SK-N-SH treated with all-trans-retinoic acid at 6 μM for 48 hours (cell line): ENCODE measurements at regions not wholly inside any gene's neighbourhood (a gene's known extent, or its start where the extent isn't known, plus 50 kb on each side); places are given as distances from the start of the nearest gene placed in this dataset.

Experiments used
- CSDC2 ChIP-seq: fragments of 250-450 bp; sonication (Bioruptor Pico); IDR thresholded peaks from 2 replicates; pipeline ENCODE4 v1.5.0; 2020; ENCODE audit warnings: mild to moderate bottlenecking, moderate library complexity
- ESRRG ChIP-seq: fragments of 250-450 bp; sonication (Bioruptor Pico); IDR thresholded peaks from 2 replicates; pipeline ENCODE4 v1.6.1; 2021; ENCODE audit warnings: mild to moderate bottlenecking
- GLIS3 ChIP-seq: fragments of 250-450 bp; sonication (Bioruptor Pico); IDR thresholded peaks from 2 replicates; pipeline ENCODE4 v1.5.0; 2020; ENCODE audit warnings: mild to moderate bottlenecking, moderate library complexity
- OSR1 ChIP-seq: fragments of 250-450 bp; sonication (Bioruptor Pico); IDR thresholded peaks from 2 replicates; pipeline ENCODE4 v1.8.0; 2022; ENCODE audit warnings: moderate library complexity, mild to moderate bottlenecking, inconsistent platforms
- PATZ1 ChIP-seq: fragments of 250-450 bp; sonication (Bioruptor Pico); IDR thresholded peaks from 2 replicates; pipeline ENCODE4 v1.8.0; 2020; ENCODE audit warnings: mild to moderate bottlenecking, moderate library complexity, borderline replicate concordance
- RARB ChIP-seq: fragments of 250-450 bp; sonication (Bioruptor Pico); IDR thresholded peaks from 2 replicates; pipeline ENCODE4 v1.8.0; 2021; ENCODE audit warnings: mild to moderate bottlenecking, moderate library complexity
- TCF4 ChIP-seq: fragments of 250-450 bp; sonication (Bioruptor Pico); IDR thresholded peaks from 2 replicates; pipeline ENCODE4 v1.8.0; 2021; ENCODE audit warnings: mild to moderate bottlenecking, moderate library complexity, borderline replicate concordance
- ZNF565 ChIP-seq: fragments of 450-650 bp; formaldehyde crosslinking; conservative IDR thresholded peaks from 2 replicates; pipeline ENCODE4 v1.5.0; 2020; ENCODE audit warnings: low read depth, mild to moderate bottlenecking, moderate library complexity
- TF ChIP-seq, protein P1 (sequence below): fragments of 250-450 bp; sonication (Bioruptor Pico); IDR thresholded peaks from 2 replicates; pipeline ENCODE4 v1.8.0; 2021; ENCODE audit warnings: low read depth, mild to moderate bottlenecking, moderate library complexity, borderline replicate concordance

GRCh38 chr4:14596028-14596427 is 406.3 kb upstream of the CPEB2 start:
- TF ChIP-seq RARB (CRISPR knock-in tag): no peak
- no peak for TF ChIP-seq CSDC2
- TF ChIP-seq TCF4: no peak
- no peak for TF ChIP-seq PATZ1 (CRISPR knock-in tag)
- no peak for TF ChIP-seq ZNF565 (CRISPR knock-in tag)
- no peak for TF ChIP-seq GLIS3 (CRISPR knock-in tag)
- TF ChIP-seq, protein P1, sequence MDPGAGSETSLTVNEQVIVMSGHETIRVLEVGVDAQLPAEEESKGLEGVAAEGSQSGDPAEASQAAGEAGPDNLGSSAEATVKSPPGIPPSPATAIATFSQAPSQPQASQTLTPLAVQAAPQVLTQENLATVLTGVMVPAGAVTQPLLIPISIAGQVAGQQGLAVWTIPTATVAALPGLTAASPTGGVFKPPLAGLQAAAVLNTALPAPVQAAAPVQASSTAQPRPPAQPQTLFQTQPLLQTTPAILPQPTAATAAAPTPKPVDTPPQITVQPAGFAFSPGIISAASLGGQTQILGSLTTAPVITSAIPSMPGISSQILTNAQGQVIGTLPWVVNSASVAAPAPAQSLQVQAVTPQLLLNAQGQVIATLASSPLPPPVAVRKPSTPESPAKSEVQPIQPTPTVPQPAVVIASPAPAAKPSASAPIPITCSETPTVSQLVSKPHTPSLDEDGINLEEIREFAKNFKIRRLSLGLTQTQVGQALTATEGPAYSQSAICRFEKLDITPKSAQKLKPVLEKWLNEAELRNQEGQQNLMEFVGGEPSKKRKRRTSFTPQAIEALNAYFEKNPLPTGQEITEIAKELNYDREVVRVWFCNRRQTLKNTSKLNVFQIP: no peak
- no peak for TF ChIP-seq OSR1
- no peak for TF ChIP-seq ESRRG (CRISPR knock-in tag)
